Amniotic stem cell (primary cell): ENCODE measurements at regions not wholly inside any gene's neighbourhood (a gene's known extent, or its start where the extent isn't known, plus 50 kb on each side); places are given as distances from the start of the nearest gene placed in this dataset.

Experiments used
- DNase-seq: peaks from one replicate; lab custom pipeline; 2025; lab: John Stamatoyannopoulos, UW

- DNase-seq: no peak
Measured at GRCh38 chr11:91756829-91757480, 467.7 kb upstream of the FAT3 start.

GRCh38 chr11:91755951-91756707 lies 468.5 kb upstream of the FAT3 start:
- no peak for DNase-seq

- no peak for DNase-seq
Measured at GRCh38 chr11:91755526-91755925, 469.1 kb upstream of the FAT3 start.

- no peak for DNase-seq
Measured at GRCh38 chr11:91749251-91749650, 475.4 kb upstream of the FAT3 start.

- DNase-seq: no peak
Measured at GRCh38 chr11:91742155-91742554, 482.5 kb upstream of the FAT3 start.

GRCh38 chr11:91731051-91731450 lies 493.6 kb upstream of the FAT3 start:
- no peak for DNase-seq

GRCh38 chr11:91730620-91731019 lies 494.0 kb upstream of the FAT3 start:
- no peak for DNase-seq

- no peak for DNase-seq
Measured at GRCh38 chr11:91730057-91730456, 494.6 kb upstream of the FAT3 start.

GRCh38 chr11:91717169-91717568 lies 507.4 kb upstream of the FAT3 start:
- no peak for DNase-seq

- no peak for DNase-seq
Measured at GRCh38 chr11:91707652-91708482, 516.8 kb upstream of the FAT3 start.

GRCh38 chr11:91703042-91703441 lies 521.6 kb upstream of the FAT3 start:
- no peak for DNase-seq

GRCh38 chr11:91700854-91701253 lies 523.8 kb upstream of the FAT3 start:
- no peak for DNase-seq

GRCh38 chr11:91698845-91699244 lies 525.8 kb upstream of the FAT3 start:
- no peak for DNase-seq

- no peak for DNase-seq
Measured at GRCh38 chr11:91694331-91694730, 530.3 kb upstream of the FAT3 start.

- DNase-seq: no peak
Measured at GRCh38 chr11:91691872-91692271, 532.7 kb upstream of the FAT3 start.

GRCh38 chr11:91688672-91689071 lies 535.9 kb upstream of the FAT3 start:
- no peak for DNase-seq

GRCh38 chr11:91686700-91687099 lies 537.9 kb upstream of the FAT3 start:
- no peak for DNase-seq

- no peak for DNase-seq
Measured at GRCh38 chr11:91686281-91686680, 538.3 kb upstream of the FAT3 start.

GRCh38 chr11:91673705-91674104 lies 550.9 kb upstream of the FAT3 start:
- DNase-seq: no peak

- DNase-seq: no peak
Measured at GRCh38 chr11:91664521-91664920, 560.1 kb upstream of the FAT3 start.

GRCh38 chr11:91660036-91660435 lies 564.6 kb upstream of the FAT3 start:
- no peak for DNase-seq

- DNase-seq: no peak
Measured at GRCh38 chr11:91654686-91655085, 569.9 kb upstream of the FAT3 start.
